Transverse colon (tissue), 3 donors: ENCODE measurements at regions not wholly inside any gene's neighbourhood (a gene's known extent, or its start where the extent isn't known, plus 50 kb on each side); places are given as distances from the start of the nearest gene placed in this dataset.

Source experiments
- EP300 ChIP-seq: sonication (generic); formaldehyde crosslinking; IDR thresholded peaks from one replicate; pipeline ENCODE4 v1.6.1; 2017; ENCODE audit warnings: antibody characterized with exemption, low read depth
- POLR2AphosphoS5 ChIP-seq, 3 donors: sonication (generic); formaldehyde crosslinking; IDR thresholded peaks; one replicate each; pipeline ENCODE4 v1.6.1; 2016; ENCODE audit warnings: antibody characterized with exemption in 3 of 3

- TF ChIP-seq EP300 (no peak), POLR2AphosphoS5 (IDR thresholded peaks at IDR 0.05) (no peak)
These were observed 151.0 kb downstream of the NUF2 start for GRCh38 chr1:163472651-163473248.
